Posterior cingulate gyrus (tissue), 11 donors: ENCODE measurements at regions not wholly inside any gene's neighbourhood (a gene's known extent, or its start where the extent isn't known, plus 50 kb on each side); places are given as distances from the start of the nearest gene placed in this dataset.
A peak's percentile ranks its signal among the peaks of the same experiment; 100 is the strongest.

ENCODE experiments used
- DNase-seq, 10 donors: peaks; one replicate each; pipeline versions ENCODE4 v3.0.0 to v3.0.0-alpha.2; 2020 to 2021; ENCODE audit warnings: mixed read lengths in 3 of 10
- intact Hi-C: fragments of 100-400 bp; cut with DNase I; formaldehyde crosslinking; loops from one replicate; pipeline ENCODE4 v1.15.1; 2023

- no peak for DNase-seq
- intact Hi-C loops, result no loop called here
Observed at GRCh38 chr1:114234408-114235124, 80.9 kb upstream of the SYT6 start.

- intact Hi-C loops, result no loop called here
- DNase-seq, result no peak
Observed at GRCh38 chr1:114232691-114233090, 79.0 kb upstream of the SYT6 start.

GRCh38 chr1:114231301-114231700, 77.6 kb upstream of the SYT6 start:
- intact Hi-C loops, result no loop called here

GRCh38 chr1:114229368-114229767, 75.7 kb upstream of the SYT6 start:
- no peak for DNase-seq
- intact Hi-C loops, result no loop called here

More at GRCh38 chr1:114231301-114231700, 77.6 kb upstream of the SYT6 start:
- DNase-seq, result no peak

DNA sequence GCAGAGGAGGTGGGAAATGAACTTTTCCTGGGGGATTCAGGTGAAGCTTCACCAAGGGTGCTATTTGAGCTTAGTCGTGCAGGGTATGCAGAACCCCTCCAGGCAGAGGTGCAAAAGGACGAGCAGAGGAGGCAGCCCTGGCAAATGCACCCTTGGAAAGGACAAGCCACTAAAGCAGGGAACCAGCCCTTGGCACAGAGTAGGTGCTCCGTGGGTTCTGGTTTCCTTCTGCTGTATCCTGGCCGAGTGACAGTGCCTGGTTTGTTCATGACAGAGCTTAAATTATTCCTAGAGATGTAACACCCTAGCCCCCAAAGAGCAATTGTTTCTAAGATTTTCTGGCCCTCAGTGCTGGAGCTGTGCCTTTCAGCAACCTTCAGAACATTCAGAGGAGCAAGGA, 73.4 kb upstream of the SYT6 start:
- intact Hi-C loops, result no loop called here
- DNase-seq, result no peak

GRCh38 chr1:114224196-114224907, 70.7 kb upstream of the SYT6 start:
- DNase-seq, result no peak
- intact Hi-C loops, result no loop called here

- DNase-seq, result no peak
- intact Hi-C loops, result no loop called here
Observed at GRCh38 chr1:114222920-114223319, 69.3 kb upstream of the SYT6 start.

DNA sequence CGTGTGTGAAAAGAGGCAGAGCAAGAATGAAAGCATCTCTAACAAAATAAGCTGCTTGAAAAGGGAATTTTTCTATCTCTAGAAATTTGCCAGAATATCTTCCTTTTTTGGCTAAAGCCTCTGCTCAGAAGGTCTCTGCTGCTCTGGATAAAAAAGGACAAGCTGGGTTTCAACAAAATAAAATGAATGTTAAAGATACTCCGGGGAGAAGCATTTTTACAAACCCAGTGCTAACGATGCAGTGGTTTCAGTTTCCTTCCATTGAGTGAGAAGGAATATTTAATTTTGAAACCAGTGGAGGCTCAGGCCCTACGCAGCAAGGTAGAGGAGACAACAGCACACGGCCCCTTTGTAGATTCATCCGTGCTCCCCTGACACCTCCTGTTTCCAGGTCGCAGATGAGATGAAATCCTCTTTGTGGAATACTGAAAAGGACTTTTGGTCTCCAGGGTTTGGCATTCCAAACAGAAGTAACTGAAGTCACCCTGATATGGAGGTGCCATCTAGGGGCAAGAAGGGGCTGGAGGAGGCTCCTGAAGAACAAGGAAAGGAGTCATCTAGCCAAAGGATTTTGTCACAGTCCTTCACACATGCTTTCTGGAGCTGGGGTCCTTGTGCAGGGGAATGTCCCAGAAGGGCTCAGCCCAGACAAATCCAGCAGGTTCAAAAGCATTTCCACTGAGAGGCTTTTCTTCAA, 65.7 kb upstream of the SYT6 start:
- intact Hi-C loops, result loop anchor here (5.0 to 10.0 kb wide), 2 partner anchors 95 to 242 kb away; partner anchors contain the start of gene OLFML3
- no peak for DNase-seq

DNA sequence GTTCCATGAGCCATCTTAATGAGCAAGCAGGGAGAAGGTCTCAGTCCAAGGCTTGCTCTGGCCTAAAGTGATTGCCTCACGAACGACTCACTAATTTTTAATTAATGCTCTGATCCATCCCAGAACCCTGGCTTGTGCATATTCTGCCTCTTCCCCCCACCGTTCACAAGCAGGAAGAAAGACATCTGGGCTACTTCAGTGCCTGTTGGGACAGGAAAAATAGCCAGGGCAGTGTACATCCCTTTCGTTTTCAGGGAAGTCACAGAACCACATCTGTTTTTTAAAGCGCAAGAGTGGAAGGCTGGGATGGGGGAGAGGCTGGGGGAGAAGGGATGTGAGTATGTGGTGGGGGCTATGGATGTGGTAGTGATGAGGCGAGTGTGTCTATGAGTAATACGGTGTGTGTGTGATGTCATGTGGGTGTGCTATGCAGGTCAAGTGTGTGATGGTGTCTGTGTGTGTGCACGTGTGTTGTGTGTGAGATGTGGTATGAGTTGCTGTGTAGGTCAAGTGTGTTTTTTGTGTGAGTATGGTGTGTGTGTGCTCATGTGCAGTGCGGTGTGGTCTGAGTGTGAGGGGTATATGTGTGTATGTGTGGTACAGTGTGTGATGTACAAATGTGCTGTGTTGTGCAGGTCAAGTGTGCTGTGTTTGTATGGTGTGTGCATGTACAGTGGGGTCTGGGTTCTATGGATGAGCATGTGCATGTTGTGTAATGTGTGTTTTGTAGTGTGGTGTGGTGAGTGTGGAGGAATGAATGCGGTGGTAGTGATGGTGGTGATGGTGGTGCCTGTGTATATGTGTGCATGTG, 64.9 kb upstream of the SYT6 start:
- intact Hi-C loops, result loop anchor here (5.0 to 10.0 kb wide), 2 partner anchors 94 to 241 kb away; partner anchors contain the start of gene OLFML3
- DNase-seq, result no peak

- intact Hi-C loops, result loop anchor here (5.0 to 10.0 kb wide), 2 partner anchors 92 to 239 kb away; partner anchors contain the start of gene OLFML3
- no peak for DNase-seq
Observed at GRCh38 chr1:114216431-114217173, 62.9 kb upstream of the SYT6 start.

DNA sequence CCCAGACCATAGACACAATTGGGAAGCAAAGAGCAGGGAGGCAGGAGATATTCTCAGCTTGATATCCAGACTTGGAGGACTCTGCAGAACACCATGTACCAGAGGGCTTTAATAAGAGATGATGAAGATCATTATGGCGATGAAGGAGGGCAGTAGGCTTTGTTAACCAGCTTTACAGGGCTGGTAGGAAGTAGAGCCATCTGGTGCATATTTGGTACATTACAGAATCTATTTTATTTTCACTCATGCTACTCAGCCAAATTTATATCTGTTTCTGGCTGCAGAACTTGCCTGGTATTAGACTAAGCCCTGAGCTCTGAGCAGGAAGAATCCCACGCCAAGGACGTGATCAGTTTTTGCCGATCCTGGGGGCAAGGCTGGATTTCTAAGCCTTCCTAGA, 61.8 kb upstream of the SYT6 start:
- intact Hi-C loops, result loop anchor here (5.0 to 10.0 kb wide), 2 partner anchors 91 to 238 kb away; partner anchors contain the start of gene OLFML3
- DNase-seq, result no peak

DNA sequence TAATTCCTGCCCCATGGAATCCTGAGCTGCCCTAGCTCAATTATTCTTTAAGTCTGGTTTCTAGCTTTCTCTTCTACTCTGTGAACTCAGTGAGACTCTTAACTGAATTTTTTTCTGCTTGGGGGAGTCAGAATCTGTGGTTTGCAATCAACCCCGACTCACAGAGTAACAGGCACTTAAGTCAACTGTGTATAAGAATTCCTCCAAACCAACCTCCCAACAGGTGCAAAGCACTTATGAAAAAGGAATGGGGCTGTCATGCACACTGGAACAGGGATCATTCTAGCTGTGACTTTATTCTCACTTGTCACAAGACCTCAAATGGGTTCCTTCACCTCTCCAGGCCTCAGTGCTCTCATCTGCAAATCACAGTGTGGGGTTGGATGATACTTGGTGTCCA, 60.3 kb upstream of the SYT6 start:
- DNase-seq, result no peak
- intact Hi-C loops, result loop anchor here (10.0 kb wide), 1 partner anchor 89 kb away; no protein-coding TSS in a partner anchor

- intact Hi-C loops, result loop anchor here (10.0 kb wide), 1 partner anchor 85 kb away; no protein-coding TSS in a partner anchor
- peak in 2 of 10 donors; percentile 9 to 84 for DNase-seq
Observed at GRCh38 chr1:114209971-114210370, 56.3 kb upstream of the SYT6 start.

DNA sequence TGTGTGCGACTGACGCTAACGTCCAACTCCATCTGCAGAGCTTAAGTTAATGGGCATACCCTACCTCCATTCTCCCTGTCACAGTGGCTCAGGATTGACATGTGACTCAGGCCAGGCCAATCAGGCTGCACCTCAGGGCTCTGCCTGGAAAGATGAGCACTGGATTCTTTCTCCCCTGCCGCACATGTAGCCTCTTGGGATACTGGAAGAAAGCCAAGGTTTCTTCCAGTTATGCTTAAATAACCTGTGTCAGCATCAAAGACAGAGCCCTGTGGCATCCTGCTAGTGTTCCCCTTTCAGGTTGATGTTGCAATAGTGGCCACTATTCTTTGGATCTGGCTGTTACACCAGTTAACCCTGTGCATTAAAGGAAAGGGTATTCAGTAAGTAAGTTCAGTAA, 55.0 kb upstream of the SYT6 start:
- no peak for DNase-seq
- intact Hi-C loops, result no loop called here

DNA sequence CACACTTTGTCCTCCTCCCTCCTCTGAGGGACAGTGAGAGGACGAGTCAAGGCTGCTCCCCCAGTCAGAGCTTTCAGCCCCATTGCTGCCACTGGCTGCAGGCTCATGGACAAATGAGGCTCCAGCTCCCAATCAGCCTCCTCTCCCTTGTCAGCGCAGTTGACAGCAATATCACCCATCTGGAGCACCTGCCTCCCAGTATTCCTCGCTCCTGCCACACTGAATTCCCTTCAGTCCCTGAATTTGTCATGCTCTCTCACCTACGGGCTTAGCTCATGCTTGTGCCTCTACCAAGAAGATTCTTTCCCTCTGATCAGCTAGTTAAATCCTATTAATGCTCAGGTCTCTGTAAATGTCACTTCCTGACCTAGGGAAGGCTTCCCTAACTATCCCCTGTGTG, 54.4 kb upstream of the SYT6 start:
- intact Hi-C loops, result no loop called here
- no peak for DNase-seq

DNA sequence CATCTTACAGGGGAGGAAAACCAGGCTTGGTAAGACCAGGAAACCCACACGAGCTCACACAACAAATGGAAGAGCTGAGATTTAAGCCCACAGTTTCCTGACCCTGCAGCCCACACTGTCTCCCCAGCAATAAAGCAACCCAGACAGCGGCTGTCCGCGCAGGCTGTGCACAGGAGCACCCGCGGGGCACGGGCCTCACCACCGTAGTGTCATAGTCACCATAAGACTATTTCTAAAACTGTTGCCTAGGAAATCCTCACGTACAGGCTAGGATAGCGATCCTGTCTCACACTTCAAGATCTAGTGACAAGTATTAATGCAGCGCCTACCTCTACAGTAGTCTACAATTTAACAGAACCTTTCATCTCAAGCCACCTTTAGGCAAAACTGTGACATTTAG, 54.0 kb upstream of the SYT6 start:
- intact Hi-C loops, result no loop called here
- DNase-seq, result no peak

DNA sequence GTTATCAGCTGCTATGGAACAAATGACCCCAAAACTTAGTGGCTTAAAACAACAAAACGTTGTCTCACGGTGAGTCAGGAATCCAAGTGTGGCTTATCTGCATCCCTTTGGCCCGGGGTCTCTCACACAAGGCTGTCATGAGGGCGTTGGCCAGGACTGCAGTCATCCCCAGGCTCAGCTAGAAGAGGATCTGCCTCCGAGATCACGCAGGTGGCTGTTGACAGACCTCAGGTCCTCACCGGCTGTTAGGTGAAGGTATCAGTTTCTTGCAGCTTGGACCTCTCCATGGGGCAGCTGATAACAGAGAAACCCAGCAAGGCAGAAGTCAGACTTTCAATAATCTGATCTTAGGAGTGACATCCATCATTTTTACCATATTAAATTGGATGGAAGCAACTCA, 52.7 kb upstream of the SYT6 start:
- intact Hi-C loops, result no loop called here
- no peak for DNase-seq

- intact Hi-C loops, result no loop called here
- no peak for DNase-seq
Observed at GRCh38 chr1:114203595-114204128, 50.0 kb upstream of the SYT6 start.
